A673 (cell line): ENCODE measurements at regions not wholly inside any gene's neighbourhood (a gene's known extent, or its start where the extent isn't known, plus 50 kb on each side); places are given as distances from the start of the nearest gene placed in this dataset.

Source experiments
- BruUV-seq: library from RNA; stranded (reverse); fragments of 400-500 nt; replicated peaks from 2 replicates; lab custom pipeline; 2021; lab: Mats Ljungman, UMichigan
- CTCF ChIA-PET: fragments of 300-600 bp; sonication (Branson Sonifier 250); formaldehyde crosslinking; loops from one replicate; lab custom pipeline; 2022; ENCODE audit warnings: antibody characterized with exemption; lab: Charles Lee
- POLR2A ChIA-PET: fragments of 300-600 bp; sonication (Branson Sonifier 250); formaldehyde crosslinking; loops from one replicate; lab custom pipeline; 2022; ENCODE audit warnings: antibody characterized with exemption; ENCODE audit not compliant: low non-redundant PET; lab: Charles Lee
- DNase-seq: peaks from one replicate; pipeline ENCODE4 v3.0.0-alpha.2; 2015; ENCODE audit warnings: low spot score
- H3K27ac ChIP-seq: fragments of 200-600 bp; sonication (generic); 2 replicates; pipeline ENCODE4 v1.5.1; 2016; ENCODE audit warnings: mixed run types, low read depth, mild to moderate bottlenecking, mixed read lengths, antibody characterized with exemption, low read length; ENCODE audit not compliant: poor library complexity, severe bottlenecking
- H3K27me3 ChIP-seq: fragments of 200-600 bp; sonication (generic); replicated peaks from 2 replicates; pipeline ENCODE4 v1.6.1; 2017; ENCODE audit warnings: mixed run types, low read depth, mild to moderate bottlenecking, mixed read lengths, antibody characterized with exemption, low read length; ENCODE audit not compliant: insufficient read depth, poor library complexity
- H3K36me3 ChIP-seq: fragments of 200-600 bp; sonication (generic); 2 replicates; pipeline ENCODE4 v1.6.1; 2016; ENCODE audit warnings: mixed run types, mild to moderate bottlenecking, mixed read lengths, antibody characterized with exemption, low read length; ENCODE audit not compliant: insufficient read depth, poor library complexity, severe bottlenecking
- H3K4me1 ChIP-seq: fragments of 200-600 bp; sonication (generic); 2 replicates; pipeline ENCODE4 v1.6.1; 2017; ENCODE audit warnings: mixed run types, mild to moderate bottlenecking, mixed read lengths, antibody characterized with exemption, low read length; ENCODE audit not compliant: insufficient read depth, poor library complexity, severe bottlenecking
- H3K4me3 ChIP-seq: fragments of 200-600 bp; sonication (generic); 2 replicates; pipeline ENCODE4 v1.5.1; 2016; ENCODE audit warnings: low read depth, mixed run types, mild to moderate bottlenecking, mixed read lengths, low read length; ENCODE audit not compliant: poor library complexity, severe bottlenecking
- H3K9me3 ChIP-seq: fragments of 200-600 bp; sonication (generic); 2 replicates; pipeline ENCODE4 v1.6.1; 2016; ENCODE audit warnings: mixed run types, low read depth, mild to moderate bottlenecking, mixed read lengths, antibody characterized with exemption, low read length; ENCODE audit not compliant: poor library complexity, severe bottlenecking
- EZH2 ChIP-seq: fragments of 200-600 bp; sonication (generic); IDR thresholded peaks from 2 replicates; pipeline ENCODE4 v1.6.1; 2017; ENCODE audit warnings: borderline replicate concordance, low read depth, mild to moderate bottlenecking, mixed read lengths, antibody characterized with exemption, low read length; ENCODE audit not compliant: poor library complexity, severe bottlenecking
- intact Hi-C: fragments of 100-400 bp; cut with micrococcal nuclease; formaldehyde crosslinking; loops from one replicate; pipeline ENCODE4 v1.10.0; 2022; ENCODE audit not compliant: unreplicated experiment
- TF ChIP-seq, protein P1 (sequence below): fragments of 300-800, 200-600 bp; sonication (generic); conservative IDR thresholded peaks from 2 replicates; pipeline ENCODE4 v1.5.1; 2017; ENCODE audit warnings: low read depth, mild to moderate bottlenecking, antibody characterized with exemption, low read length, moderate library complexity, mixed read lengths

GRCh38 chr10:100618632-100619255 is 83.0 kb downstream of the HIF1AN start:
- ChIA-PET CTCF (no interaction called here), POLR2A (no interaction called here)
- Histone ChIP-seq H3K36me3 (no peaks in the 10 kb centered on the region), H3K27ac (no peak overlapping the region), H3K4me1 (no peaks in the 10 kb centered on the region), H3K4me3 (no peak overlapping the region), H3K9me3 (no peaks in the 10 kb centered on the region), H3K27me3 (peaks cover 57% of the 10 kb centered on the region)
- intact Hi-C loops, result no loop called here
- DNase-seq, result no peak
- BruUV-seq, result no TSS peak
- TF ChIP-seq EZH2, result no peak
- TF ChIP-seq, protein P1, sequence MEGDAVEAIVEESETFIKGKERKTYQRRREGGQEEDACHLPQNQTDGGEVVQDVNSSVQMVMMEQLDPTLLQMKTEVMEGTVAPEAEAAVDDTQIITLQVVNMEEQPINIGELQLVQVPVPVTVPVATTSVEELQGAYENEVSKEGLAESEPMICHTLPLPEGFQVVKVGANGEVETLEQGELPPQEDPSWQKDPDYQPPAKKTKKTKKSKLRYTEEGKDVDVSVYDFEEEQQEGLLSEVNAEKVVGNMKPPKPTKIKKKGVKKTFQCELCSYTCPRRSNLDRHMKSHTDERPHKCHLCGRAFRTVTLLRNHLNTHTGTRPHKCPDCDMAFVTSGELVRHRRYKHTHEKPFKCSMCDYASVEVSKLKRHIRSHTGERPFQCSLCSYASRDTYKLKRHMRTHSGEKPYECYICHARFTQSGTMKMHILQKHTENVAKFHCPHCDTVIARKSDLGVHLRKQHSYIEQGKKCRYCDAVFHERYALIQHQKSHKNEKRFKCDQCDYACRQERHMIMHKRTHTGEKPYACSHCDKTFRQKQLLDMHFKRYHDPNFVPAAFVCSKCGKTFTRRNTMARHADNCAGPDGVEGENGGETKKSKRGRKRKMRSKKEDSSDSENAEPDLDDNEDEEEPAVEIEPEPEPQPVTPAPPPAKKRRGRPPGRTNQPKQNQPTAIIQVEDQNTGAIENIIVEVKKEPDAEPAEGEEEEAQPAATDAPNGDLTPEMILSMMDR, result no peak

DNA sequence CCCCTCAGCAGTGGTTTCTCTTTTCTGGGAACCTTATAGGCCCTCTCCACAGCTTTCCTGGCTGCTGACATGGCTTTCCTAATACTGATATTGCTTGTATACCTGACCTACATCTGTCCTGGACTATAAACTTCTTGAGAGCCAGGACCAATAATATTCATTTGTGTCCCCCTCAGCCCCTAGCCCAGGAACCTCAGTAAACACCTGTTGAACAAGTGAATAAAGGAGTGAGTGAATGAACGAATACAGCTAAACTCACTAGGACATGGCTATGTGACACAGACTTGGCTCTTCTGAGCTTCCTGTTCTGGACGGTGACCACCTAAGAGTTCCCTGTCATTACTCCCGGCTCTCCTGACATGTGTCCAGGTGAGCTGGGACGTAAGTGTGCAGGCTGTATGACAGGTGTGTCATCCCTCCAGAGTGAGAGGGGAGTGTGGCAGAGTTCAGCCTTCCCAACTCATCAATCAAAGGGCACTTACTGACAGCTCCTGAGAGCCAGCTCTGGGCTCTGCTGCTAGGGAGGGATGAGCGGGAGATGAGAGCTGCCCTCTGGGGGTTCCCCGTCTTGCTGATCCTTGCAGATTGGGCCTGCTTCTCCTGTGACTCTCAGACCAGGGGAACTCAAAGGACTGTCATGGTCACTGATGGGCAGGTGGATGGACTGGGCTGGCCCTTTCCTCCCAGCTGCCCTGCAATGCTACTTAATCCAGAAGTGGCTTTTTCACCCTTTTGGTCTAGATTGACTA is 84.5 kb downstream of the HIF1AN start:
- no peak overlapping the region for H3K4me3 ChIP-seq
- CTCF ChIA-PET, result no interaction called here
- H3K27me3 ChIP-seq, result peaks cover 61% of the 10 kb centered on the region
- TF ChIP-seq EZH2, result no peak
- TF ChIP-seq, protein P1, result no peak
- intact Hi-C loops, result no loop called here
- H3K9me3 ChIP-seq, result no peaks in the 10 kb centered on the region
- H3K36me3 ChIP-seq, result no peaks in the 10 kb centered on the region
- BruUV-seq, result no TSS peak
- DNase-seq, result no peak
- H3K27ac ChIP-seq, result no peak overlapping the region
- POLR2A ChIA-PET, result no interaction called here
- H3K4me1 ChIP-seq, result no peaks in the 10 kb centered on the region

GRCh38 chr10:100621360-100622205 is 85.8 kb downstream of the HIF1AN start:
- ChIA-PET CTCF (no interaction called here), POLR2A (interaction anchor here (0.5 to 0.6 kb wide), 2 partner anchors 248 kb away, joined by 3 to 4 read pairs; no protein-coding TSS in a partner anchor)
- H3K36me3 ChIP-seq, result no peaks in the 10 kb centered on the region
- peaks cover 61% of the 10 kb centered on the region for H3K27me3 ChIP-seq
- no peaks in the 10 kb centered on the region for H3K9me3 ChIP-seq
- H3K4me3 ChIP-seq, result no peak overlapping the region
- no peak overlapping the region for H3K27ac ChIP-seq
- peak; percentile 34 for DNase-seq
- no TSS peak for BruUV-seq
- H3K4me1 ChIP-seq, result no peaks in the 10 kb centered on the region
- TF ChIP-seq, protein P1, result no peak
- peak; percentile 55 for TF ChIP-seq EZH2
- intact Hi-C loops, result no loop called here
